Gastrocnemius medialis (tissue), 4 donors: ENCODE measurements at regions not wholly inside any gene's neighbourhood (a gene's known extent, or its start where the extent isn't known, plus 50 kb on each side); places are given as distances from the start of the nearest gene placed in this dataset.

Experiments
- ATAC-seq, 2 donors: fragments of 150-250 bp; one replicate each; pipeline ENCODE4 v1.9.1; 2016
- DNase-seq, 2 donors: peaks; one replicate each; pipeline ENCODE4 v3.0.0-alpha.2; 2019
- H3K27ac ChIP-seq, 4 donors: fragments of 200-600 bp; sonication (generic); 1 replicate in 1 of 4; 2 replicates in 3 of 4; pipeline ENCODE4 v1.5.1; 2016 to 2018; ENCODE audit warnings: mild to moderate bottlenecking in 2 of 4, moderate library complexity in 1 of 4
- H3K27me3 ChIP-seq, 3 donors: fragments of 200-600 bp; sonication (generic) in 2 of 3; 1 replicate in 1 of 3; 2 replicates in 2 of 3; pipeline versions ENCODE4 v1.5.1 to v1.6.0; 2016 to 2019; ENCODE audit warnings: mild to moderate bottlenecking in 1 of 3, moderate library complexity in 1 of 3
- H3K36me3 ChIP-seq, 2 donors: fragments of 200-600 bp; sonication (generic) in 1 of 2; one replicate each; pipeline ENCODE4 v1.5.1; 2017 to 2018
- H3K4me1 ChIP-seq, 2 donors: fragments of 200-600 bp; sonication (generic) in 1 of 2; one replicate each; pipeline ENCODE4 v1.5.1; 2016 to 2017; ENCODE audit warnings: mild to moderate bottlenecking in 2 of 2
- H3K4me3 ChIP-seq, 4 donors: fragments of 200-600 bp; sonication (generic) in 3 of 4; 1 replicate in 1 of 4; 2 replicates in 3 of 4; pipeline ENCODE4 v1.5.1; 2016 to 2019; ENCODE audit warnings: mild to moderate bottlenecking in 2 of 4
- H3K9me3 ChIP-seq, 3 donors: fragments of 200-600 bp; sonication (generic) in 2 of 3; 1 replicate in 1 of 3; 2 replicates in 2 of 3; pipeline ENCODE4 v1.5.1; 2016 to 2019
- POLR2A ChIP-seq, 2 donors: fragments of 450-650 bp; IDR thresholded peaks; one replicate each; pipeline ENCODE4 v1.6.1; 2017; ENCODE audit warnings: antibody characterized with exemption in 2 of 2, mild to moderate bottlenecking in 2 of 2, moderate library complexity in 2 of 2
- in situ Hi-C, 4 donors: fragments of 200-750 bp; cut with MboI; loops; one replicate each; pipeline versions ENCODE4 v1.15.0 to v1.8.0; 2017; ENCODE audit warnings: low sequenced_read_pairs in 4 of 4
- intact Hi-C: fragments of 100-400 bp; cut with DNase I; formaldehyde crosslinking; loops from one replicate; pipeline ENCODE4 v1.15.1; 2023; ENCODE audit warnings: low total_unique reads
- TF ChIP-seq, protein P1 (sequence below), 5 experiments: fragments of 450-650 bp in 3 of 5; fragments of 200-600 bp in 2 of 5; sonication (generic) in 2 of 5; IDR thresholded peaks in 4 of 5; conservative IDR thresholded peaks in 1 of 5; 1 replicate in 4 of 5; 2 replicates in 1 of 5; pipeline ENCODE4 v1.5.1; 2016 to 2019; ENCODE audit warnings: antibody characterized with exemption in 5 of 5, mild to moderate bottlenecking in 3 of 5, moderate library complexity in 3 of 5

DNA sequence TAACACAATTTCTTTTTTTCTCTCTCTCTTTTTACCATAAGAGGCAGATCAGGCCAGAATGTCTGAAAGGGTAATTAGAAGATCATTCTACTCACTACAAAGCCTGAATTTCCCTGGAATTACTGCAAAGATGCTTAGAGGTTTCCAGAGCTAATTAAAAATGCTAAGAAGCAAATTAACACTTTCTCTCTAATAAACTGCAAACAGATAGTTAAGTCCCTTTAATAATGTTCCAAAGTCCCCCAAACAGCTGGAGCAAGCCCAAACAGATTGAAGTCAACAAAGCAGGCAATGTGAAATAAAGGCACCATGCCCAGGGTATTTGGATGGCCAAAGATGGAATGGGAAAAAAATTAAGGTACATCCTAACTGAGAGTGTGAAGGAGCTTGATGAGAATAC, 208.8 kb upstream of the LRFN5 start:
- intact Hi-C loops (no loop called here), in situ Hi-C loops (no loop called here)
- Histone ChIP-seq H3K36me3 (no peaks in the 10 kb centered on the region), H3K27me3 (no peaks in the 10 kb centered on the region), H3K9me3 (no peaks in the 10 kb centered on the region), H3K4me3 (no peak overlapping the region), H3K4me1 (no peaks in the 10 kb centered on the region), H3K27ac (no peak overlapping the region)
- DNase-seq, result no peak
- TF ChIP-seq, protein P1, sequence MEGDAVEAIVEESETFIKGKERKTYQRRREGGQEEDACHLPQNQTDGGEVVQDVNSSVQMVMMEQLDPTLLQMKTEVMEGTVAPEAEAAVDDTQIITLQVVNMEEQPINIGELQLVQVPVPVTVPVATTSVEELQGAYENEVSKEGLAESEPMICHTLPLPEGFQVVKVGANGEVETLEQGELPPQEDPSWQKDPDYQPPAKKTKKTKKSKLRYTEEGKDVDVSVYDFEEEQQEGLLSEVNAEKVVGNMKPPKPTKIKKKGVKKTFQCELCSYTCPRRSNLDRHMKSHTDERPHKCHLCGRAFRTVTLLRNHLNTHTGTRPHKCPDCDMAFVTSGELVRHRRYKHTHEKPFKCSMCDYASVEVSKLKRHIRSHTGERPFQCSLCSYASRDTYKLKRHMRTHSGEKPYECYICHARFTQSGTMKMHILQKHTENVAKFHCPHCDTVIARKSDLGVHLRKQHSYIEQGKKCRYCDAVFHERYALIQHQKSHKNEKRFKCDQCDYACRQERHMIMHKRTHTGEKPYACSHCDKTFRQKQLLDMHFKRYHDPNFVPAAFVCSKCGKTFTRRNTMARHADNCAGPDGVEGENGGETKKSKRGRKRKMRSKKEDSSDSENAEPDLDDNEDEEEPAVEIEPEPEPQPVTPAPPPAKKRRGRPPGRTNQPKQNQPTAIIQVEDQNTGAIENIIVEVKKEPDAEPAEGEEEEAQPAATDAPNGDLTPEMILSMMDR (IDR thresholded peaks at IDR 0.05 in 4 of 5, conservative IDR thresholded peaks at IDR 0.05 in 1 of 5), result no peak
- TF ChIP-seq POLR2A (IDR thresholded peaks at IDR 0.05), result no peak
- ATAC-seq, result no peak

DNA sequence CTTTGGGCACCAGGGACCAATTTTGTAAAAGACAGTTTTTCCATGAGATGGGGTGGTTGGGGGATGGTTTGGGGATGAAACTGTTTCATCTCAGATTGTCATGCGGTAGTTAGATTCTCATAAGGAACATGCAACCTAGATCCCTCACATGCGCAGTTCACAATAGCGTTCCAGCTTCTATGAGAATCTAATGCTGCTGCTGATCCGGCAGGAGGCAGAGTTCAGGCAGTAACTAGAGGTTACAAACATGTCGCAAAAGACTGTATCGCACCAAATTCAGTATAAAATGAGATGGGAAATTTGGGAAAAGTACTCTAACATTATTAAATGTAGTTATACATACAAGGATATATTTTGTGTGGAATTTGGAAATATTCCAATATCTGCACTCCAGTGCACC, 213.2 kb upstream of the LRFN5 start:
- DNase-seq, result no peak
- no peaks in the 10 kb centered on the region for H3K36me3 ChIP-seq
- in situ Hi-C loops, result no loop called here

DNA sequence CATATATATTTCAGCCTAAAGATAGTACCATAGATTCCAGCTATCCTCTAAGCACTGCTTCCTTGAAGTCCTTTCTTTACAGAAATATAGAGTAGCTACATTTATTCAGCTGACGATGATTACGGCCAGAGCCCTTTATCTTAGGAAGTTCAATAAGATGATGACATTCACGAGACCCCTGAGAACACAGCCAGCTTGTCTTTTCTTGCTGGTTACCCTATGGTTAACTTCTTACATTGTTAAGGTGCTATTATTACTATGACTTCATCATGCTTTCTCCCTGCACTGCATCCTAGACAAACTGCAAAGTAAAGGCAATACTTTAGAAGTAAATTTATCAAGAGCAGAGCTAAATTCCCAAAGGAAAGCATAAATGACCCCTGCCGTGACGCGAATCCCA, 214.4 kb upstream of the LRFN5 start:
- H3K27me3 ChIP-seq, result no peaks in the 10 kb centered on the region
- no peak for TF ChIP-seq POLR2A (IDR thresholded peaks at IDR 0.05)
- TF ChIP-seq, protein P1 (IDR thresholded peaks at IDR 0.05 in 4 of 5, conservative IDR thresholded peaks at IDR 0.05 in 1 of 5), result no peak
- no peaks in the 10 kb centered on the region for H3K4me1 ChIP-seq
- ATAC-seq, result no peak
- no peaks in the 10 kb centered on the region for H3K36me3 ChIP-seq
- no peak overlapping the region for H3K4me3 ChIP-seq
- H3K9me3 ChIP-seq, result no peaks in the 10 kb centered on the region
- in situ Hi-C loops, result no loop called here
- no peak overlapping the region for H3K27ac ChIP-seq
- intact Hi-C loops, result no loop called here
- DNase-seq, result no peak

More for the DNA sequence above, 213.2 kb upstream of the LRFN5 start:
- TF ChIP-seq, protein P1 (IDR thresholded peaks at IDR 0.05 in 4 of 5, conservative IDR thresholded peaks at IDR 0.05 in 1 of 5), result no peak
- no peak for TF ChIP-seq POLR2A (IDR thresholded peaks at IDR 0.05)
- intact Hi-C loops, result no loop called here
- Histone ChIP-seq H3K27ac (no peak overlapping the region), H3K27me3 (no peaks in the 10 kb centered on the region), H3K4me1 (no peaks in the 10 kb centered on the region), H3K4me3 (no peak overlapping the region), H3K9me3 (no peaks in the 10 kb centered on the region)
- no peak for ATAC-seq

DNA sequence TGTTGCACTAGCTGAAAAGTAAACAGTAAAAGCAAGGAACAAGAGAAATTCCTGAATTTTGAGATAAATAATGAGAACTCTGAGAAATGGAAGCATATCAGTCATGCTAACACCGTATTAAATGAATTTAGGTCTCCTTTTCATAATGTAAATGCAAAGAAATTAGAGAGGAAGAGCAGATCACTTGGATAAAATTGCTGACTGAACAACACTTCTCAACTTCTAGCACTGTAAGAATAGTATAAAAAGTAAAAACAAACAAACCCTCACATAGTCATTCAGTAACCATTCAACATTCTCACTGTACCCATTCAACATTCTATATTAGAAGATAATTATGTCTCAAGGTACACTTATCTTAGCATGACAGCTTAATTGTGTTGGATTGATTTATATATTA, 217.3 kb upstream of the LRFN5 start:
- no peak for ATAC-seq
- TF ChIP-seq, protein P1 (IDR thresholded peaks at IDR 0.05 in 4 of 5, conservative IDR thresholded peaks at IDR 0.05 in 1 of 5), result no peak
- no peak for TF ChIP-seq POLR2A (IDR thresholded peaks at IDR 0.05)
- H3K4me3 ChIP-seq, result no peak overlapping the region
- no peaks in the 10 kb centered on the region for H3K36me3 ChIP-seq
- no peaks in the 10 kb centered on the region for H3K27me3 ChIP-seq
- DNase-seq, result no peak
- no peaks in the 10 kb centered on the region for H3K4me1 ChIP-seq
- H3K9me3 ChIP-seq, result no peaks in the 10 kb centered on the region
- in situ Hi-C loops, result no loop called here
- H3K27ac ChIP-seq, result no peak overlapping the region
- intact Hi-C loops, result no loop called here

DNA sequence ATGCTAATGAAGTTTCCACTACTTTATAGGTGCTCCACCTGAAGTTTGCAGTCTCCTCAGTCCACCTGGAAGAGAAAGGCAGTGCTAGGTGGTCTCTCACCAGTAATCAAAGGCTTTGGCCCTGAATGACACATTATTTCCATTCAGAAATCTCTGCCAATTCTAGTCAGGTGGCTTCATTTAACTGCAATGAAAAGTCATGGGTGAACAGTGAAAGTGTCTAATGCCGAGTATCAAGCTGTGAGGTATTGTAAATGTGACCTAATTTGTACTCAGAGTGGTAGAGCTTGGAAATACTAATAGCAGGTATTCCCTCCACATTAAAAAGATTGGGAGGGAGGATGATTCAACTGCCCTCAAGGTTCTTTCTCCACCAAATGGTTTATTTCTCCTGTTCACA, 220.9 kb upstream of the LRFN5 start:
- no peak overlapping the region for H3K27ac ChIP-seq
- H3K27me3 ChIP-seq, result no peaks in the 10 kb centered on the region
- intact Hi-C loops, result no loop called here
- ATAC-seq (no peak), DNase-seq (no peak)
- no peaks in the 10 kb centered on the region for H3K9me3 ChIP-seq
- H3K4me1 ChIP-seq, result no peaks in the 10 kb centered on the region
- no peaks in the 10 kb centered on the region for H3K36me3 ChIP-seq
- no peak for TF ChIP-seq POLR2A (IDR thresholded peaks at IDR 0.05)
- TF ChIP-seq, protein P1 (IDR thresholded peaks at IDR 0.05 in 4 of 5, conservative IDR thresholded peaks at IDR 0.05 in 1 of 5), result no peak
- in situ Hi-C loops, result no loop called here
- no peak overlapping the region for H3K4me3 ChIP-seq
